Lower lobe of right lung (tissue), 2 donors: ENCODE measurements at regions not wholly inside any gene's neighbourhood (a gene's known extent, or its start where the extent isn't known, plus 50 kb on each side); places are given as distances from the start of the nearest gene placed in this dataset.

ENCODE experiments used
- ATAC-seq, 2 donors: fragments of 200-7000 bp; cut with Tn5 transposase; one replicate each; pipeline ENCODE4 v1.9.1; 2020 to 2022; ENCODE audit warnings: mild to moderate bottlenecking in 2 of 2, moderate library complexity in 2 of 2
- DNase-seq: peaks from one replicate; pipeline ENCODE4 v3.0.0-alpha.2; 2020
- H3K27ac ChIP-seq: fragments of 200-600 bp; one replicate; pipeline ENCODE4 v1.8.0; 2022
- H3K27me3 ChIP-seq: fragments of 200-600 bp; one replicate; pipeline ENCODE4 v1.8.0; 2022; ENCODE audit warnings: low read depth
- H3K36me3 ChIP-seq: fragments of 200-600 bp; one replicate; pipeline ENCODE4 v1.8.0; 2022; ENCODE audit warnings: mild to moderate bottlenecking
- H3K4me1 ChIP-seq: fragments of 200-600 bp; one replicate; pipeline ENCODE4 v1.8.0; 2022
- H3K4me3 ChIP-seq: fragments of 200-600 bp; one replicate; pipeline ENCODE4 v1.8.0; 2022; ENCODE audit warnings: mild to moderate bottlenecking
- H3K9me3 ChIP-seq: fragments of 200-600 bp; one replicate; pipeline ENCODE4 v1.8.0; 2022
- intact Hi-C: fragments of 100-400 bp; cut with DNase I; formaldehyde crosslinking; loops from one replicate; pipeline ENCODE4 v1.11.0; 2022
- TF ChIP-seq, protein P1 (sequence below): fragments of 200-600 bp; IDR thresholded peaks from one replicate; pipeline ENCODE4 v1.8.0; 2022; ENCODE audit warnings: antibody characterized with exemption, mild to moderate bottlenecking
- donor health status: DM: no; HTN: yes; CAD: no; lungs with severe emphysema.

DNA sequence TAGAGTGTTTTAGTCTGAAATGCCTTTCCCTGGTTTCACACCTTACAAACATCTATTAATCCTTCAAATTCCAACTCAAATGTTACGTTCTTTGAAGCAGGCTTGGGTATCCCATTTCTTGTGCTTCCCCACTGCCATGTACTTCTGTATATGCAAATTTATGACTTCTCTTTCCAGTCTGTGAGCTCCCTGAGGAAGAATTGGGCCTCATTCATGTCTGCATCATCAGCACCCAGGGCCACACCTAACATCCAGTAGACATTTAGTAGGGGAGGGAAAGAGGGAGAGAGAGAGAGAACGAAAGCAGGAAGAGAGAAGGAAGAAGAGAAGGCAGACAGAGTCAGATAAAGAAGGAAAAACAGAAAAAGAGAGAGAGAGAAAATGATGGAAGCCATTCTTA is 53.3 kb upstream of the KY start:
- H3K27ac ChIP-seq: no peak overlapping the region
- H3K36me3 ChIP-seq: no peaks in the 10 kb centered on the region
- intact Hi-C loops: no loop called here
- TF ChIP-seq, protein P1, sequence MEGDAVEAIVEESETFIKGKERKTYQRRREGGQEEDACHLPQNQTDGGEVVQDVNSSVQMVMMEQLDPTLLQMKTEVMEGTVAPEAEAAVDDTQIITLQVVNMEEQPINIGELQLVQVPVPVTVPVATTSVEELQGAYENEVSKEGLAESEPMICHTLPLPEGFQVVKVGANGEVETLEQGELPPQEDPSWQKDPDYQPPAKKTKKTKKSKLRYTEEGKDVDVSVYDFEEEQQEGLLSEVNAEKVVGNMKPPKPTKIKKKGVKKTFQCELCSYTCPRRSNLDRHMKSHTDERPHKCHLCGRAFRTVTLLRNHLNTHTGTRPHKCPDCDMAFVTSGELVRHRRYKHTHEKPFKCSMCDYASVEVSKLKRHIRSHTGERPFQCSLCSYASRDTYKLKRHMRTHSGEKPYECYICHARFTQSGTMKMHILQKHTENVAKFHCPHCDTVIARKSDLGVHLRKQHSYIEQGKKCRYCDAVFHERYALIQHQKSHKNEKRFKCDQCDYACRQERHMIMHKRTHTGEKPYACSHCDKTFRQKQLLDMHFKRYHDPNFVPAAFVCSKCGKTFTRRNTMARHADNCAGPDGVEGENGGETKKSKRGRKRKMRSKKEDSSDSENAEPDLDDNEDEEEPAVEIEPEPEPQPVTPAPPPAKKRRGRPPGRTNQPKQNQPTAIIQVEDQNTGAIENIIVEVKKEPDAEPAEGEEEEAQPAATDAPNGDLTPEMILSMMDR: no peak
- DNase-seq: no peak
- H3K9me3 ChIP-seq: no peaks in the 10 kb centered on the region
- ATAC-seq: no peak
- H3K4me1 ChIP-seq: no peaks in the 10 kb centered on the region
- H3K27me3 ChIP-seq: no peaks in the 10 kb centered on the region
- H3K4me3 ChIP-seq: no peak overlapping the region

DNA sequence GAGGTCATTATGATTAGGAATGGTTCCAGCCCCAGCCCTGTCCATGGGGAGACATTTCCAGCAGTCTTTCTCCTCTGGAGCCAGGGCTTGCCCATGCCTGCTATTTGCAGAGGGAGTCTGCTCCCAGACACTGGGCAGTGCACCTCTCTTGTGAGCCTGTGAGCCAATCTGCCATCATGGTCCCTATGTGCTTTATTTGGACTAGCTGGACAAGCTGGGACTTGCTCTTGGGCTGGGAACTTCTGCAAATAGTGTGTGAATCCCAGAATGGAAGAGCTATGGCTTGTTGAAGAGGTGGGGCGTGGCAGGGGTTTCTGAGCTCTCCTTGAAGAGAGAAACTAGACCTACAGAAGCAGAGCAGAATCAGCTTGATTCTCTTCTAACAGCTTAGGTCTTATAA is 53.7 kb upstream of the KY start:
- DNase-seq: no peak
- intact Hi-C loops: no loop called here
- ATAC-seq: no peak
- TF ChIP-seq, protein P1: no peak
- H3K4me1 ChIP-seq: no peaks in the 10 kb centered on the region
- no peaks in the 10 kb centered on the region for H3K9me3 ChIP-seq
- no peak overlapping the region for H3K27ac ChIP-seq
- H3K36me3 ChIP-seq: no peaks in the 10 kb centered on the region
- no peaks in the 10 kb centered on the region for H3K27me3 ChIP-seq
- no peak overlapping the region for H3K4me3 ChIP-seq

DNA sequence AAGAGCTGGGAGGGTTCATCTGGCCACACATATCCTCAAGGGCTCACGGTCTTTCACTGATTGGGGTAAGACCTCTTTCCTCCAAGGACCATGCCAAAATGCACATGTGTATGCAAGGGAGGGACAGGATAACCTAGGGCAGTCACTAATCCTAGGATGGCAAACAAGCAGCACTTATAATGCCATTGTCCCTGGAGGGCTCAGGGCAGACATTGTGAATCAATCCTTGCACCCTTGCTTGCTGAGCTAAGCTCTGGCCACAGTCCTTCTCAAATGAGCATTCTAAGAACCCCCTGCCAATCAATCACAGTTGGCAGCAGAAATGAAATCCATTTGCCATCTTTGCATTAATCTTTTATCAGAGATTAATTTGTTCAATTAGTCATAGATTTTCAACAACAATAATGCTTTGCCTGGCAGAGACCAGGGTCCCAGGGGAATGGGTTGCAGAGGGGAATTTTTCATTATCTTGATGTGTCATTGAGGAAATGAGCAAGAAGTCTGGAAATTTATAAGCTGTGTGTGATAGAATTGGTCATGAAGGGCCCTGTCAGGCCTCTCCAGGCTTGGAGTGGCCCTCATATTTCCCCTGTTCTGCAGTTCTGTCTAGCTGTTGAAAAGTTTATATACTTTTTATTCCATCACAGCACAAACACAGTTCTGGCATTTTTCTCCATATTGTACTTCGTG is 57.2 kb upstream of the KY start:
- Histone ChIP-seq H3K27me3 (no peaks in the 10 kb centered on the region), H3K36me3 (no peaks in the 10 kb centered on the region), H3K4me1 (no peaks in the 10 kb centered on the region), H3K4me3 (no peak overlapping the region), H3K9me3 (no peaks in the 10 kb centered on the region), H3K27ac (no peak overlapping the region)
- ATAC-seq (no peak), DNase-seq (no peak)
- TF ChIP-seq, protein P1: no peak
- intact Hi-C loops: no loop called here

DNA sequence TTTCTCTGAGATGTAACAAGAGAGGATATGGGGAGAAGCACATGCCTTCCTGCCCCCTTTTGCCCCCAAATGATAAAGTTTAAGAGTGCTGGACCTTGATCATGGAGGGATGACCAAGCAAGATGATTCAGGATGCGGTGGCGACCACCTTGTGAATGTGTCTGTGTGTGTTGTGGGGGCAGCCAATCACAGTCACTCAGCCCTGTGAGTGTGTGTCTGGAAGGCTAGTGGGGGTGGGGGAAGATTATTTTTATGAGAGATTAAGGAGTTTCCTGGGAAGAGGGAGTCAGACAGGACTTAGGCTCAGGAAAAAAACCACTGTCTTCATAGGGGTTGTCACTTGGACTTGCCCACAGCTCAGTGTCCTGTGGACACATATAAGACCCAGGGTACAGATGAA is 57.8 kb upstream of the KY start:
- H3K27me3 ChIP-seq: no peaks in the 10 kb centered on the region
- H3K36me3 ChIP-seq: no peaks in the 10 kb centered on the region
- no peak overlapping the region for H3K27ac ChIP-seq
- DNase-seq (no peak), ATAC-seq (no peak)
- H3K4me1 ChIP-seq: no peaks in the 10 kb centered on the region
- TF ChIP-seq, protein P1: no peak
- no peaks in the 10 kb centered on the region for H3K9me3 ChIP-seq
- H3K4me3 ChIP-seq: no peak overlapping the region
- intact Hi-C loops: no loop called here

DNA sequence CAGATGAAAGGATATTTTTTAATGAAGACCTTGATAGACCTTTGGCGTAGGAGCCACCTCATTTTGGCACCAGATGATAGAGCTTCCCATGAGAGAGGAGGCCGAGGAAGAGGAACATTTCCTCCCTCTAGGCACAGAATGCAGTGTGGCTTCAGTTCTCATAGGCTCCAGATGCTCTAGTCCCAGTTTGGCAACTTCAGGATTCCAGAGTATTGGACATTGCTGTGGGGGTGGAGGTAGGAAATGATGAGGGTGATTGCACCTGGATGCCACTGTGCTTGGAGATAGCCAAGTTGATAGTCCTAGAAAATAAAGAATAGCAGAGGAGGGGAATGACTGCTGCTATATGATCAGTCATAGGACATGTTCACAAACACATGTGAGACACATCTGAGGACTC is 58.3 kb upstream of the KY start:
- ATAC-seq: no peak
- H3K9me3 ChIP-seq: no peaks in the 10 kb centered on the region
- H3K27me3 ChIP-seq: no peaks in the 10 kb centered on the region
- TF ChIP-seq, protein P1: no peak
- H3K27ac ChIP-seq: no peak overlapping the region
- no peaks in the 10 kb centered on the region for H3K36me3 ChIP-seq
- DNase-seq: no peak
- H3K4me1 ChIP-seq: no peaks in the 10 kb centered on the region
- H3K4me3 ChIP-seq: no peak overlapping the region
- intact Hi-C loops: no loop called here
